Medulla oblongata (tissue), 1 donor: ENCODE measurements at regions not wholly inside any gene's neighbourhood (a gene's known extent, or its start where the extent isn't known, plus 50 kb on each side); places are given as distances from the start of the nearest gene placed in this dataset.

ENCODE experiments used
- DNase-seq: peaks from one replicate; pipeline ENCODE4 v3.0.0-alpha.2; 2015; ENCODE audit errors: extremely low spot score

GRCh38 chr4:42330002-42330592 is 67.2 kb upstream of the SHISA3 start:
- no peak for DNase-seq

- DNase-seq = no peak
Observed at GRCh38 chr4:42331040-42331439, 66.2 kb upstream of the SHISA3 start.

DNA sequence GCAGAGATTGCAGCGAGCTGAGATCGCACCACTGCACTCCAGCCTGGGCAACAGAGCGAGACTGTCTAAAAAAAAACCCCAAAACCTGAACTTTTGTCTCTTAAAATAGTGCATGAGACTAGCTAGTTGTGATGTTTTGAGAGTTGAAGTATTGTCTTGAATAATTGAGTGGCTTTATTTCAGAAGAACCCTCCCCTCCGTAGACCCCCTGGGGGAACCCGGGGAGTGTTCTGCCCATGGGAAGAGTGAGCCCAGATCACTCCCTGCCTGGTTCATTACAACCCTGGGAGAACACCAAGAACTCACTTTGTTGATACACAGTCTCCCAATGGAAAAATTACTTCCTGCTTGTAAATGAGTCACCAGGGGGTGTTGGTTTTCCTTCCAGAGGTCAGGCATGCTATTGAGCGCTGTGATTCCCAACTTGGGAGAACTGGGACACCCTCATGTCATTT is 65.3 kb upstream of the SHISA3 start:
- DNase-seq = no peak

DNA sequence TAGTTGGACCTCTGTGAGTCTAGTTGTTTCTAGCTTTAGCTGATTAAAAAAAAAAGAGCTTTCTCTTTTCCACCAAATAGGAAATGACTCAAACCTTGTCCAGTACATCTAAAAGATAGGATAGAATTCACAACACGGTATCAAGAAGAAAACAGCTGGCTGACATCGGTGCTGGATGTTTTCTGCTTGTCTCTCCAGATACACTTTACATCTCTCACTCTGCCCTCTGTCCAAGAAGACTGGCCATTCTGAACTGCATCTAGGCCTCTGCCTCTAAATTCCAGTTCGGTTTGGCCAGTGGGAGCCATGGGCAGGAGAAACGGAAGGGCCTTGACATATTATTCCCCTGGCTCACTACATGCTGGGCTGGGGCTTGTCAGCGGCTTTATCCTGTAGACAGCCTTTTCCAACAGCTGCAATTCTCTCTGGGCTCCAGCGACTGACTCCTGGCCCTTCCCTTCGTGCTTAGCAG is 57.3 kb upstream of the SHISA3 start:
- DNase-seq = no peak

GRCh38 chr4:42341518-42342026 is 55.7 kb upstream of the SHISA3 start:
- DNase-seq = no peak

- DNase-seq = no peak
Observed at GRCh38 chr4:42342459-42342858, 54.8 kb upstream of the SHISA3 start.

- no peak for DNase-seq
Observed at GRCh38 chr4:42344309-42344708, 53.0 kb upstream of the SHISA3 start.

DNA sequence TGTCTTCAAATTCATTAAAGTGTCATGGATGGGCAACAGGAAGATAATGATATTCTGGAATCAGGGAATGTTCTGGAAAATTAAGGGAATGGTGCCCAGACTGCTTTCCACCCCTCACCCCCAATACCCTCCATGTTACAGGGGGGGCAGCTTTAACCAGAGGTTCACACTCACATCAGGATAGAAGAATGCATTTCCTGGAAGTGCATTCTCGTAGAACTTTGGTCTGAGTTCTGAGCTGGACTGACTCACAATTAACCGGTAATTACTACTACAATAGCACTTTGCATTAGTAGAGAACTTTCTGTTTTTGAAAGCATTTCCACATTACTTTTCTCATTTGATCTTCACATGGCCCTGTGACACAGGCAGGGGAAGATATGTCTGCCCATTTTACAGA is 52.5 kb upstream of the SHISA3 start:
- DNase-seq = no peak

DNA sequence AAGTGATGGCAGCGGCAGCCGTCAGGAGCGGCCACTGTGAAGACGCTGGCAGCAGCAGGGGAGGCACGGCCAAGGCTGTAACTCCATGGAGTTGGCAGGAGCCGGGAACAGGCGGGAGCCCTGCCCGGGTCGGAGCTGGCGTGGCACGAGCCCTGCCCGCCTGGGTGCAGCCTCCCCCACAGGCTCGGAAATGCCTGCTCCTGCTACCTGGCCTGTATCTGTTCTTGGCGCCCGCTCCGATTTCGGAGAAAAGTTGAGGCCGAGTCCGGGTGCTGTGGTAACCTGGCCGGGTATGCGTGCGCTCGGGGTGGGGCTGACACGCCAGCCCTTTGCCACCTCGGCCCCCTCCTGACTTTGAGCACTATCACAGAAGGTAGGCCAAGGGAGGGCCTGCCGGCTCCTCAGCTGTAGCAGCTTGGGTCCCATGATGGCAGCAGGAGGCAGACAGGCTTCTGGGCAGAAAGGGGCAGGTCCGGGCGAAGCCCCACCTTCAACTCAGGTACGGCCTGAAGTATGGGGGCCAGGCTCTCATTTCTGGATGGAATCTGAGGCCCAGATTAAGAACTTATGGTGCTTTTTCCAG is 51.2 kb upstream of the SHISA3 start:
- DNase-seq = no peak

GRCh38 chr4:42347076-42347475 is 50.2 kb upstream of the SHISA3 start:
- DNase-seq = no peak
